ENCODE measurements at regions not wholly inside any gene's neighbourhood (a gene's known extent, or its start where the extent isn't known, plus 50 kb on each side); places are given as distances from the start of the nearest gene placed in this dataset.

DNA sequence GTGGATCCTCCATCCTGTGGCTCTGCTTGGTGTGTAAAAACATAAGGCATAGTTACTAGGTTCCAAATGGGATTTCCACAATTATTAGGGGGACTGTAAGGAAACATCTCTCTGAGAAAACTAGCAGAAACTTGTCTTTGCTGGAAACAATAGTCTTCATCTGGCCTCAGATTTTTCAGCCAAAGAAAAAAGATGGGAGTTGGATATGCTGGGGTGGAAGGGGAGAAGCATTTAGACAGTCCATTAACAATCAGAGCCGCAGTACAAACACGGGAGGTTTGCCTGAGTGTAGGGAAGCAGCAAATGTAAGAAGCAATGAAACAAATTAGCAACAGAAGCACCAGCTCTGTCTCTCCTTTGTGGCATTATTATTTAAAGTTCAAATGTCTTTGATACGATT lies 402.7 kb upstream of the ZNF608 start:
- no peak for DNase-seq (ENCODE audit: low spot score in 2 of 2)
- FAIRE-seq = no peak

DNA sequence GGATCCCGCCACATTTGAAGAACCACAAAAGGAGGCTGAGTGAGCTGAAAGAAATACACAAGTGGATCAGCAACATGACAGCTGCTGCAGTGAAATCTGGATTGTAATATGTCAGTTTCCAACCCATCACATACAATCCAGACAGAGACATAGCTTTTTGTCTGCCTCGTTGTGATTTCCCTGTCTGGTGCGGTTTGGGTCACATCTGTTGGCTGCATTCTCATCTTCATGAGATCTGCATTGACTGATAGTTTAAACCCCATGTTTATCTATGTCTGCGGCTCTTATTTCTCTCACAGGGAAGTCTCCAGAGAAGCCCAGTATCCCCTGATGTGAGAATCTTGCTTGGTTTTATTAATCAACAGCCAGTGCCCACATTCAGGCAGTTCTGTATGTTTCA lies 403.1 kb upstream of the ZNF608 start:
- FAIRE-seq (no peak), DNase-seq (ENCODE audit: low spot score in 2 of 2) (no peak)

DNA sequence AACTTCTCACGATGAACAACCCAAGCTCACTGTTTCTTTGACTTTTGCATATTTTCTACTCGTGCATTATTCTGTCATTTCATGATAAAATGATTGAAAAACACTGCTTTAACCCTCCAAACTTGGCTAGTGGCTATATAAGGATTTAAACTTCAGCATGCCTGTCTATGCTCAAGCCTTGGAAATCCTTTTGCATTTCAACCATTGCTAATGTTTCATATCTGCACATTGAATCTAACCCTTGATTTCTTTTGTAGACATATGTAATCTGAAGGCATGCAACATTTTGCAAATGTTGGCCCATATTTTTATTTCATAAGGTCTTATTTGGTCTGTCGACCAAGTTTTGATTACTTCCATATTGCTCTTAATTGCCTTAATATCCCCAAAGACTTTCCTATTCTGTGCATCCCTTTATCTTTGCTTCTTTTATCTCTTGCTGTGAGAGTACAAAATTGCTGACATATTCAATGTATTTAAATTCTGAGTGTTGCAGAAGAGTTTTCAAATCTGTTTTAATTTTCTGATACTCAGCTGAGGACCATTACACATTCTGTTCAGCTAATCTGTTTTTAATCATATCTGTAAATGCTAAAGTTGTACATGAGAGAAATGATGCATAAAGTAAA lies 403.7 kb upstream of the ZNF608 start:
- no peak for FAIRE-seq
- no peak for DNase-seq (ENCODE audit: low spot score in 2 of 2)

DNA sequence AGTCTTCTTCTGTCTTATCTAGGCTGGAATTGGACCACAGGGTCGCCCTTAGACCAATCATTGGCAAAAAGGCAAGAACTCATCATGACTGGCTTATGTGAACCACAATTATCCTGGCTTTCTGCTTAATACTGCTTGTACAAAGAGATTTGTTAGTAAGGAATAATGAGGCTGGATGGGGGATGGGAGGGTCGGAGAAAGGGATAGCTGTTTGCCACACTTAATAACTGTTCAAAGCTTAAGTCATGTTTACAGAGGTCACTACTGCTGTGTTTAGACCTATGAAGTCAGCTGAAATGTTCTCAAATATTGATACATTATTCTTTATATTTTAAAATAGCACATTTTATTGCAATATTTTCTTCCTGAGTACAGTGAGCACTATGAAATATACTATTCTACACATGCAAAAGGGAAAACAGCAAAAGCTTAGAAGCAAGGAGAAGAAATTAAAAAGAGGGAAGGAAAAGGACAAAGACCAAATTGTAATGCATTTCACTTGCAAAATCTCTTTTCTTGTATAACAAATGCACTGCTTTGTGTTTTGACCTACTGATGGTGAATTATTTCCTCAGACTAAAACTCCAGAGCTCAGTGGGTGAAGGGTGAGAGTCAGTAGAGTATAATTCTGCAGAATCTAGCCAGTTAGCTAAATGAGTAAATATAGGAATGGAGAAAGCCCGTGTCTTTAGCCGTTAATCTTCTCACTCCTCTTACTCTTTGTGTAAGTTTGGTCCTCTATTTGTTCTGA lies 404.9 kb upstream of the ZNF608 start:
- no peak for DNase-seq (ENCODE audit: low spot score in 2 of 2)

DNA sequence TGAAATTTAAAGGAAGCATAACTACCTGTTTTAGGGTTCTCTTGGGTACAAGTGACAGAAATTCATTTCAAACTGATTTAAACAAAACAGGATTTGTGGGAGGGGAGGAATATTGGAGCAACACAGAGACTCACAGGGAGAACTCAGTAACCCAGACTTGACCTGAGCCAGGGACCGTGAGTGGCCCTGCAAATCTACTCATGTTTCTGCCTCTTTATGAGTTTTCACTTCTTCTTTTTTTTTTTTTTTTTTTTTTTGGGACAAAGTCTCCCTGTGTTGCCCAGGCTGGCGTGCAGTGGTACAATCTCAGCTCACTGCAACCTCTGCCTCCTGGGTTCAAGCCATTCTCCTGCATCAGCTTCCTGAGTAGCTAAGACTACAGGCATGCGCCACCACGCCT lies 405.6 kb upstream of the ZNF608 start:
- FAIRE-seq = no peak
- DNase-seq (ENCODE audit: low spot score in 2 of 2) = no peak

More for the DNA sequence above, 404.9 kb upstream of the ZNF608 start:
- FAIRE-seq = no peak

DNA sequence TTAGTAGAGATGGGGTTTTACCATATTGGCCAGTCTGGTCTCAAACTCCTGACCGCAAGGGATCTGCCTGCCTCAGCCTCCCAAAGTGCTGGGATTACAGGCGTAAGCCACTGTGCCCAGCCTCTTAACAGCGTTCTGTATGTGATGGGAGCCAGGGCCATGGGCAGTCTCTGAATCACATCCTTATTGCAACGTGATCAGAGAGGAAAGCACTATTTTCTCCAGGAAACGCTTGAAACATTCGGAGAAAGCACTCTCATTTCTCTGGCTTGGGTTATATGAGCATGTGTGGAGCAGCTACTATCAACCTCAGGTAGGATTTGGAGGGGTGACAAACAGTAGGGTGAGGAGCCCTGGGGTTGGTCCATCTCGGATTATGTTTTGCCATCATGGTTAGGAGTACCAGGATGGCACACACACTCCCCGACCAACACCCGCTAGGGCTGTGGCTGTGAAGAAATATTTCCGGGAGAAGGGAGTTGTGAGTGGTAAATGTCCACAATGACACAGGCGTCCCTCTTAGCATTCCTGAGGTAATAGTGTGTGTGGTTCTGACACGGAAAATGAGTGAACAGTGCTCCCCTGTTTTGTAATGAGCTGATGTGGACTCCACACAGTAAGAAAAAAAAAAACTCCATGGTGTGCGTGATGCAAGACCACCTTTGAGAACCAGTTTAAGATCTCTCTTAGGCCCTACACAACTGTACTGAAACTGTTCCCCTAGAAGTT lies 406.2 kb upstream of the ZNF608 start:
- no peak for DNase-seq (ENCODE audit: low spot score in 2 of 2)
- no peak for FAIRE-seq

DNA sequence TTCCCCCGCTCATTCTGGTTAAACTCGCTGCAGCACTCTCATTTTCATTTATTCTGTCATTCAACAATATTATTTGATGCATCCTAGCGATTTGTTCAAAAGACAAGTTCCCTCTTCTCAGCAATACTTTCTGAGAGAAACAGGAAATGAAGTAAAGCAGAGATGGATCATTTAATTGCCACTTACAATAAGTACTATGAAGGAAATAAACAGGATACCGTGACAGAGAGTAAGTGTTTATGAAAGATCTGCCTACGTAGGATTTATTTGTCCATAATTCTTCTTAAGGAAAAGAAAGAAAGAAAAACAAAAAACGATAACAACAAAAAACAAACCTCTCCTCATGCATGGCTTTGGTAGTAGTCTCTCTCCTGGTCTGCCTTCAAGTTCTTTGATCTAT lies 406.8 kb upstream of the ZNF608 start:
- DNase-seq (ENCODE audit: low spot score in 2 of 2) = no peak
- FAIRE-seq = no peak

DNA sequence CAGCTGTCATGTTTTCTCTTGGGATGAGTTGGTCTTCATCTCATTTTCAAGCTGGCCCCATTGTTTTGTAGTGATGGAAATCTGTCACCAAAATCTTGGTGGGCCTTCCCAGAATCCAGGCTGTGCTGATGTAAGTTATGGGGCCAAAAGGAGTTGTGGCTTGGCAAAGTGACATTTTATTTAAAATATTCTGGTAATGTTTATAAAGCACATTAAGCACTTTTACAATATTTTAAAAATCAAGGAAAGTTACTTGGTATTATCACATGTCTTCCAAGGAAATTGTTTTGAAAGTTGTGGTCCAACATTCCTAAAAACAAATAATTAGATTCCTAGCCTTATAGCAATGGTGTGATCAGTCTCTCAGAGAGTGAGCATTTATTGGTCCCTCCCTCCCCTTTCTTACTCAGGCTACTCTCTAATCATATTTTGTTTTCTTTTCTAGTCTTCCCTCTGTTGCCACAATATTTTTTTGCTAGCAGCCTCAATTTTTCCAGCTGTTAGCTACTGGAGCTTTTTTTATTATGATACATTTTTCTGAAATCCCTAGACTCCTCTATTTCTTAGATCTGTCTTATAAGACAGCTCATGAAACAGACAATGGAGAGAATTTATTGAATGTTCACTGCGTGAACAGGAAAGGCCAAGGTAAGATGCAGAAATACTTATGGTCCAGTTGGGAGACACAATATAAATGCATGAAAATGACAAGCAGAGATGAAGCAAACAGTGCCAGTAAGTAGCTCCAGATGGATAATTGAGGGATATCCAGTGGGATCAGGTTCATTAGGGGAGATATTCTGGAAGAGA lies 408.1 kb upstream of the ZNF608 start:
- FAIRE-seq (no peak), DNase-seq (ENCODE audit: low spot score in 2 of 2) (no peak)

DNA sequence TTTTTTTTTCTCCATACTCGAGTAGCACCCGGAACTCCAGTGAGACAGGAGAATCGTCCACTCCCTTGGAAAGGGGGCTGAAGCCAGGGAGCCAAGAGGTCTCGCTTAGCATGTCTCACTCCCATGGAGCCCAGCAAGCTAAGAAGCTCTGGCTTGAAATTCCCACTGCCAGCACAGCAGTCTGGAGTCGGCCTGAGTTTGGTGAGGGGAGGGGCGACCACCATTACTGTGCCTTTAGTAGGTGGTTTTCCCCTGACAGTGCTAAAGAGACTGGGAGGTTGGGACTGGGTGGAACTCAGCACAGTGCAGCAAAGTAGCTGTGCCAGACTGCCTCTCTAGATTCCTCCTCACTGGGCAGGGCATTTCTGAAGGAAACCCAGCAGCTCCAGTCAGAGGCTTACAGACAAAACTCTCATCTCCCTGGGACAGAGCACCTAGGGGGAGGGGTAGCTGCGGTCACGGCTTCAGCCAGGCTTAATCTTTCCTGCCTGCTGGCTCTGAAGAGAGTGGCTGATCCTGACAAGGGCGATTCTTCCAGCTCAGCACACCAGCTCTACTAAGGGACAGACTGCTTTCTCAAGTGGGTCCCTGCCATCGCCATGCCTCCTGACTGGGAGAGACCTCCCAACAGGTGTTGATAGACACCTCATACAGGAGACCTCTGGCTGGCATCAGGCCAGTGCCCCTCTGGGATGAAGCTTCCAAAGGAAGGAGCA lies 414.5 kb upstream of the ZNF608 start:
- no peak for FAIRE-seq
- no peak for DNase-seq (ENCODE audit: low spot score in 2 of 2)

DNA sequence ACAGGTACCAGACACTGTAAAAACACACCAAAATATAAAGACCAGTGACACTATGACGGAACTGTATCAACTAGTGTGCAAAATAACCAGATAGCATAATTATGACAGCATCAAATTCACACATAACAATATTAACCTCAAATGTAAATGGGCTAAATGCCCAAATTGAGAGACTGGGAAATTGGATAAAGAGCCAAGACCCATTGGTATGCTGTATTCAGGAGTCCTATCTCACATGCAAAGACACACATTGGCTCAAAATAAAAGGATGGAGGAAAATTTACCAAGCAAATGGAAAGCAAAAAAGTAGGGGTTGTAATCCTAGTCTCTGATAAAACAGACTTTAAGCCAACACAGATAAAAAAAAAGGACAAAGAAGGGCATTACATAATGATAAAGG lies 416.3 kb upstream of the ZNF608 start:
- DNase-seq (ENCODE audit: low spot score in 2 of 2) (no peak), FAIRE-seq (no peak)

DNA sequence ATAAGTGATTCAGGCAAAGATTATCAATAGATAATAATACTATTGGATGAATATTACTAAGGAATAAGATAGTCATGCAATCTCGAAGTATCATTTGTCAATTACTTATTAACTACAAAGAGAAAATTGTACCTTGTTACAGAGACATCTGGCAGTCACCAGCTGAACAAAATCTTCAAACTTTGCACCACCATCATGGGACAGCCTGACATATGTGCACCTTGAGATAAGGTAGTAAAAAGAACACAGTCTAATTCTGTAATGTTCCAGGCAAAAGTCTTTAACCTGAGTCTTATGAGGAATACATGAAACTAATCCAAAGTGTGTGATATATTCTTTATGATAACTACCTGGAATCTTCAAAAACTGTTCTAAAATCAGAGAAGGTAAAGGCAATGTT lies 423.0 kb upstream of the ZNF608 start:
- DNase-seq (ENCODE audit: low spot score in 2 of 2) (no peak), FAIRE-seq (no peak)

DNA sequence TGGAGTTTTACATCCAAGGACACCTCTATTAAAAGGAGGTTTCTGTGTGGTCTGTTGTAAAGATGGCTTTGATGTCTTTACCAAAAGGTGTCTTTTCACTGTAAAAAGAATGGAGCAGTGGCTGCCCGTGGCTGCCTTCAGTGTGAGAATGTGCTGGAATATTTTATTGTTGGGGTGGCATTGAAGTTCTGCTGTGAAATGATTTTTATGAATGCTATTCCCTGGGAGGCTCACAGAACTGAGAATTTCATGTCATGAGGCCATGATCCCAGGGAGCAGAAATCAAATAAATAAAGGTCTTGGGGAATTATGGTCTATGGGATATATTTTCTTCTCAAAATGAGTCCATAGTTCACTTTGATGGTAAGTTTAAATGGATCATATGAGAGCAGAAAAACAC lies 425.2 kb upstream of the ZNF608 start:
- FAIRE-seq = no peak
- DNase-seq (ENCODE audit: low spot score in 2 of 2) = no peak

DNA sequence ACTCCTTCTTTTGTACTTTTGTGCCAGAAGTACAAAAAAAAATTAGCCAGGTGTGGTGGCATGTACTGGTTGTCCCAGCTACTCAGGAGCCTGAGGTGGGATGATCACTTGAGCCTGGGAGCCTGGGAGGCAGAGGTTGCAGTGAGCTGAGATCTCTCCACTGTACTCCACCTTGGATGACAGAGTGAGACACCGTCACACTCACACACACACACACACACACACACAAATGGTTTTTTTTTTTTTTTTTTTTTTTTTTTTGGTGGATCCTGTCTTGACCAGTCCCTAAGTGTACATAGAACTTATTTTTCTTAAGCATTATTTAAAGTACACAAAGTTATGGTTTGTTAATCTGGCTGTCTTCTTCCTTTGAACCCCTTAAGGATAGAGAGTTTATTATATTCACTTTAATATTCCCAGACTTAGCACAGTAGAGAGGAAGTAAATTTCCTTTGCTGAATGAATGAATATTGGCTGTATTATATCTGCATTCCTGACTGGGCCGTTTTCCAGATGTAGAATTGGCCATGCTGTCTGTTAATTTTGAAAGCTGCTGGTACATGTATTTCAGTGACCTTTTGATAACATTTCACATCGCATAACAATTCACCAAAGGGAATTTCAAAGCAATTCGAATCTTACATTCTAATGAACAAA lies 429.0 kb upstream of the ZNF608 start:
- FAIRE-seq (no peak), DNase-seq (ENCODE audit: low spot score in 2 of 2) (no peak)

DNA sequence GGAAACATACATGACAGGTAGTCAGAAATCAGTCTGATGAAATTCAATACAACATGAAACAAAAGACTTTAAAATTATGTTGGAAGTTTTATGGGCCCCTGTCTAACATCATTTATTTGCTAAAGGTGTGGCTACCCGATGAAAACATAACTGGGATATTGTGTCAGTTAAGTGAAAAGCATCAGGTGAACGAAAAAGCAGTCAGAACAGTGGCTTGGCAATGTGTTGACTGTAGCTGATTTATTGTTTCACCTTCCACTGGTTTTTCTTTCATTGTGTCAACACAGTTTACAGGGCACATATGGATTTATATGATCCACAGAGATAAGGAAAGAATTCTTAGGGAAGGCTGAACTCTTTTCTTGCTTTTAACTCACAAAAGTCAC lies 429.6 kb upstream of the ZNF608 start:
- DNase-seq (ENCODE audit: low spot score in 2 of 2) = no peak
- no peak for FAIRE-seq

DNA sequence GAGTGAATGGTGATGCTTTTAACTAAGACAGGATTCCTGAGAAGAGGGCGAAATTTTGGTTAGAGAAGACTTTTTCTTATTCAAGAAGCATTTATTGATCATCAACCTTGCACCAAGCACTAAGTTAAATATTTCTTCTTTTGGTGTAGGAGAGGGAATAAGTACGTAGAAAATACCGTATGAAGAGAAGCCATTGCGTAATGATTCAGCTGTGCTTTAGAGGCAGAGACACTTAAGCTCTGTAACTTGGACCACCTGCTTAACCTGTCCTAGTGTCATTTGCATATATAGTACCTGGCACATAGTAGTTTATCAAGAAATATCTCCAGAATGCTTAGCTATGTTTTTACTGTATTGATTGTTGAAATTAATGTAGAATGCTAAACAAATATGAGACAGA lies 430.9 kb upstream of the ZNF608 start:
- no peak for DNase-seq (ENCODE audit: low spot score in 2 of 2)
- FAIRE-seq = no peak

DNA sequence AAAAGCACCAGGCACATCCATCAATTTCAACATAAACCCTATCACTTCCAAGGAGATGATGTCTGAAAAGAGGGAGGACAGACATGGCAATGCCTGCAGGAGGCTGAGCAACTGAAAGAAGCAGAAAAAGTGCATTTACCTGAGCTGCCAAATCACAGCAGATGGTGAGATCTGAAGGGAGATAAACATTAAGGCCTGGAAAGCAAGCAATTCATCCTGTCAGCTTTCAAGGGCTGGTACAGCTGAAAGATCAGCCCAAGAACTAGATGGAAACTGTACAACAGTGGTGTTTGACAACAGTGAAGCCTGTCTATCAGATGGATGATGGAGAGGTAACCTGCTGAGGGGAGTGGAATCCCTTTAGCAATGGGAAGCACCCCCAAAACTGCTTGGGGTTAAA lies 433.2 kb upstream of the ZNF608 start:
- FAIRE-seq (no peak), DNase-seq (ENCODE audit: low spot score in 2 of 2) (no peak)

DNA sequence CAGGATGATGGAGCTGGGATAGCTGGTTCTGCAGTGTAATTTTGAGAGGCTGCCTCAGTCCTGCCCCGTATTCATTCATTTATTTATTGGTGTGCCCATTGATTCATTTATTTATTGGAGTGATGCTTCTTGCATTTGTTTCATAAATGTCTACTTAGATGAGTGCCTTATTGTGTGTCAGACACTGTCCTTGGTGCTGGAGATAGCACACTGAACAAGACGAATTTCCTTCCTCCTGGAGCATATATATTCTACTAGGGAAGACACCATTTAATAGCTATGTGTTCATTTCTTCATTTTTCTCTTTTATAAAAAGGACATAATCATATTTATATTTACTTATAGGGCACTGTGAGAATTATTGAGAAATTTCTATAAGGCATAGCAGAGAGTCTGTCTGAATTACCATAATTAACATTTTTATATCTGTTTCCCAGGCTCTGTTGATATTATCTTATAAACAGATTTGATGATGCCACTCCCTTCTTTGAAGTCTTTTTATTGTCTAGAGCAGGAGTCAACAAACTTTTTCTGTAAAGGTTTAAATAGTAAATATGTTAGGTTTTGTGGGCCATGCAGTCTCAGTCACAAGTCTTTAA lies 433.9 kb upstream of the ZNF608 start:
- no peak for FAIRE-seq

DNA sequence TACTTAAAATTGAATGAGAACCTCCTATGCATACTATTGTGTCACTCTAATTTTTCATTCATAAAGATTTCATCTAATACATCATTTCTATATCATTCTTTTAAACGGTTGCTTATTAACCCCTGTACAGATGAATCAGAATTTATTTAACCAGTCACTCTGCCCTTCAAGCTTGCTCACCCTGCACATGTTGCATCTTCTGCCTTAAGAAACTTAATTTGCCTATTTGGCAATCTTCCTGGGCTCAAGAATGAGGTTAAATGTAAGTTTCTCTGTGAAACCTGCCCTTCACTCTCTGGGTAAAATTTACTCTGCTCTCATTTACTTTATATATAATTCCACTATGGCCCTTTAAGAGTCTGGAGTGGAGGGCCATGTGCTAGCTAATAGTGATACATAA lies 434.7 kb upstream of the ZNF608 start:
- DNase-seq (ENCODE audit: low spot score in 2 of 2) (no peak), FAIRE-seq (no peak)

More for the DNA sequence above, 433.9 kb upstream of the ZNF608 start:
- DNase-seq (ENCODE audit: low spot score in 2 of 2) = no peak

DNA sequence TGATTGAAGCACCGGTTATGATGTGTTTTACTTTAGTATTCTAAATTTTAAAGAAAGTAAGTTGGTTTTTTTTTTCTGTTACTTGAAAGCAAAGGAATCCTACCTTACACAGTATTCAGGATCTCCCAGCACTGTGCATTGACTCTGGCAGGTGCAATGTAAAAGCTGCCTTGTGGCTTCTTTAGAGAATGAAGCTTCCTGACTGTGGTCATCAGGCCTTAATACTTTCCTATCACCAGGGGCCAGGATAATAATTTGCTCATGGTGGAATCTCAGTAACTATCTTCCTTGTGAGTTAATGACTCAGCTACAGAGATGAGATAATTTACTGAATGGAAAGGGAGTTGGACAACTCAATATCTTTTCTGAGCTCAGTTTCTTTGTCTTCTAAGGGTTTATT lies 435.5 kb upstream of the ZNF608 start:
- DNase-seq (ENCODE audit: low spot score in 2 of 2) = no peak
- FAIRE-seq = no peak

Measured in frontal cortex (tissue), 3 donors.